PC-3 (cell line): ENCODE measurements at regions not wholly inside any gene's neighbourhood (a gene's known extent, or its start where the extent isn't known, plus 50 kb on each side); places are given as distances from the start of the nearest gene placed in this dataset.

ENCODE experiments used
- ATAC-seq: fragments of 200-7000 bp; cut with Tn5 transposase; 2 replicates; pipeline ENCODE4 v1.9.1; 2020; ENCODE audit warnings: mild to moderate bottlenecking, moderate library complexity
- BruUV-seq: library from RNA; stranded (reverse); fragments of 400-500 nt; replicated peaks from 2 replicates; lab custom pipeline; 2021; lab: Mats Ljungman, UMichigan
- CTCF ChIA-PET: fragments of 300-600 bp; sonication (Branson Sonifier 250); formaldehyde crosslinking; loops from one replicate; lab custom pipeline; 2022; ENCODE audit warnings: antibody characterized with exemption; lab: Charles Lee
- POLR2A ChIA-PET: fragments of 300-600 bp; sonication (Branson Sonifier 250); formaldehyde crosslinking; loops from one replicate; lab custom pipeline; 2022; ENCODE audit warnings: antibody characterized with exemption; ENCODE audit not compliant: unreplicated experiment; lab: Charles Lee
- DNase-seq: peaks from one replicate; pipeline ENCODE4 v3.0.0-alpha.2; 2015
- H2AFZ ChIP-seq: fragments of 300-600 bp; sonication (generic); 2 replicates; pipeline ENCODE4 v1.6.0; 2016; ENCODE audit warnings: antibody characterized with exemption, low read length
- H3F3A ChIP-seq: fragments of 300-600 bp; sonication (generic); one replicate; pipeline ENCODE4 v1.6.0; 2017; ENCODE audit warnings: antibody characterized with exemption, low read length, control low read depth, mild to moderate bottlenecking; ENCODE audit not compliant: unreplicated experiment
- H3K27ac ChIP-seq: fragments of 300-600 bp; sonication (generic); 2 replicates; pipeline ENCODE4 v1.5.1; 2016; ENCODE audit warnings: mild to moderate bottlenecking, low read length
- H3K27me3 ChIP-seq: fragments of 300-600 bp; sonication (generic); 2 replicates; pipeline ENCODE4 v1.6.1; 2016; ENCODE audit warnings: low read length, mixed read lengths
- H3K36me3 ChIP-seq: fragments of 300-600 bp; sonication (generic); 2 replicates; pipeline ENCODE4 v1.6.1; 2016; ENCODE audit warnings: low read depth, mixed run types, low read length, mixed read lengths
- H3K4me1 ChIP-seq: fragments of 300-600 bp; sonication (generic); 2 replicates; pipeline ENCODE4 v1.5.1; 2016; ENCODE audit warnings: low read length; ENCODE audit not compliant: insufficient read depth
- H3K4me2 ChIP-seq: fragments of 300-600 bp; sonication (generic); 2 replicates; pipeline ENCODE4 v1.6.0; 2016; ENCODE audit warnings: low read length
- H3K4me3 ChIP-seq: fragments of 300-600 bp; sonication (generic); 2 replicates; pipeline ENCODE4 v1.5.1; 2016; ENCODE audit warnings: mild to moderate bottlenecking, low read length, mixed read lengths
- H3K79me2 ChIP-seq: fragments of 300-600 bp; sonication (generic); 2 replicates; pipeline ENCODE4 v1.6.1; 2017; ENCODE audit warnings: low read length, mixed read lengths
- H3K9ac ChIP-seq: fragments of 300-600 bp; sonication (generic); 2 replicates; pipeline ENCODE4 v1.6.0; 2016; ENCODE audit warnings: mild to moderate bottlenecking, low read length
- H3K9me2 ChIP-seq: fragments of 300-600 bp; sonication (generic); replicated peaks from 2 replicates; pipeline ENCODE4 v1.6.1; 2016; ENCODE audit warnings: mixed run types, low read length, mixed read lengths
- H3K9me3 ChIP-seq: fragments of 300-600 bp; sonication (generic); 2 replicates; pipeline ENCODE4 v1.6.1; 2016; ENCODE audit warnings: low read length, mixed read lengths
- H4K20me1 ChIP-seq: fragments of 300-600 bp; sonication (generic); 2 replicates; pipeline ENCODE4 v1.6.1; 2016; ENCODE audit warnings: low read length, mixed read lengths
- EZH2 ChIP-seq: fragments of 300-600 bp; sonication (generic); IDR thresholded peaks from one replicate; pipeline ENCODE4 v1.6.1; 2017; ENCODE audit warnings: antibody characterized with exemption, mild to moderate bottlenecking, low read length; ENCODE audit not compliant: unreplicated experiment
- EZH2phosphoT487 ChIP-seq: fragments of 300-600 bp; sonication (generic); IDR thresholded peaks from 2 replicates; pipeline ENCODE4 v1.6.1; 2018; ENCODE audit warnings: mild to moderate bottlenecking, antibody characterized with exemption, low read length, borderline replicate concordance
- intact Hi-C: fragments of 100-400 bp; cut with micrococcal nuclease; formaldehyde crosslinking; loops from 2 replicates; pipeline ENCODE4 v1.9.0; 2023
- TF ChIP-seq, protein P1 (sequence below): fragments of 300-600 bp; sonication (generic); conservative IDR thresholded peaks from 2 replicates; pipeline ENCODE4 v1.5.1; 2017; ENCODE audit warnings: antibody characterized with exemption, low read depth, mild to moderate bottlenecking, low read length

DNA sequence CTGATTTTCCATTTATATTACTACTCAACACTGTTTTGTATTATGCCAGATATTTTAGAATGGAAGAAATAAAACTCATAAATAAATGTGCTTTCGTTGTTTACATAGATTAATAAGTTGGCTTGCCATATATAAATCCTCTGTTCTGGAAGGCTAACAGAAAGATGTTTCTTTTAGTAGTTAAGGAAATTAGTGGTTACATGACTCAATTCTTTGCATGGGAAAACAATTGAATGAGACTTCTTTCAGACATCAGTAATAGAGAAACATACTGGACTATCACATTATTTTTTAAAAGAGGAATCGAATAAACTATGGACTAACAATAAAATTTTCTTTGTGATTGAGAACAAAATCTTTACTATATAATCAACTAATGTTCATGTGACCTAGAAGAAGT lies 336.5 kb downstream of the KCNS3 start:
- Histone ChIP-seq H3K36me3 (no peaks in the 10 kb centered on the region), H3K27me3 (peaks cover 6% of the 10 kb centered on the region), H3K9me2 (no peaks in the 10 kb centered on the region), H3K27ac (no peak overlapping the region), H3F3A (no peaks in the 10 kb centered on the region), H3K4me2 (no peak overlapping the region), H3K9me3 (no peaks in the 10 kb centered on the region), H3K4me1 (peaks cover 9% of the 10 kb centered on the region), H3K4me3 (no peak overlapping the region), H4K20me1 (no peaks in the 10 kb centered on the region), H3K9ac (no peak overlapping the region), H3K79me2 (no peaks in the 10 kb centered on the region), H2AFZ (no peak overlapping the region)
- ATAC-seq (no peak), DNase-seq (peak; percentile 12)
- no TSS peak for BruUV-seq
- intact Hi-C loops, result no loop called here
- POLR2A ChIA-PET, result no interaction called here
- TF ChIP-seq EZH2phosphoT487 (no peak), EZH2 (no peak)
- TF ChIP-seq, protein P1, sequence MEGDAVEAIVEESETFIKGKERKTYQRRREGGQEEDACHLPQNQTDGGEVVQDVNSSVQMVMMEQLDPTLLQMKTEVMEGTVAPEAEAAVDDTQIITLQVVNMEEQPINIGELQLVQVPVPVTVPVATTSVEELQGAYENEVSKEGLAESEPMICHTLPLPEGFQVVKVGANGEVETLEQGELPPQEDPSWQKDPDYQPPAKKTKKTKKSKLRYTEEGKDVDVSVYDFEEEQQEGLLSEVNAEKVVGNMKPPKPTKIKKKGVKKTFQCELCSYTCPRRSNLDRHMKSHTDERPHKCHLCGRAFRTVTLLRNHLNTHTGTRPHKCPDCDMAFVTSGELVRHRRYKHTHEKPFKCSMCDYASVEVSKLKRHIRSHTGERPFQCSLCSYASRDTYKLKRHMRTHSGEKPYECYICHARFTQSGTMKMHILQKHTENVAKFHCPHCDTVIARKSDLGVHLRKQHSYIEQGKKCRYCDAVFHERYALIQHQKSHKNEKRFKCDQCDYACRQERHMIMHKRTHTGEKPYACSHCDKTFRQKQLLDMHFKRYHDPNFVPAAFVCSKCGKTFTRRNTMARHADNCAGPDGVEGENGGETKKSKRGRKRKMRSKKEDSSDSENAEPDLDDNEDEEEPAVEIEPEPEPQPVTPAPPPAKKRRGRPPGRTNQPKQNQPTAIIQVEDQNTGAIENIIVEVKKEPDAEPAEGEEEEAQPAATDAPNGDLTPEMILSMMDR, result no peak
- CTCF ChIA-PET, result no interaction called here

DNA sequence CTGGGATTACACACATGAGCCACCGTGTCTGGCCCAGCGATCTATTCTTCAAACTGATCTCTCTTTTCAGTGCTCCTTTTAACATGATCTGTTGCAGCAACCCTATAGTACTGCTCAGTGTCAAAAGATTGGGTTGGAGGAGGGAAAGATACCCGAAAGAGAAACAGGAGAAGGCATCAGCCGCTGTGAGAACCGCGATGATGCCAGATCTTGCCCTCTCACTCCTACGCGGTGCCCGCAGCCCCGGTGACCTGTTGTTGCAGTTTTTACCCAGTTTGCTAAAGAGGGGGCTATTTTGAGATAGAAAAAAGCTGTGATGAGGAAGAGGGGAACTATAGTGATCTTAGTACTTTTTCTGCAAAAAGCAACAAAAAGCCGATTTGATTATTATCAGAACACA lies 335.5 kb downstream of the KCNS3 start:
- no peak overlapping the region for H3K4me3 ChIP-seq
- no peaks in the 10 kb centered on the region for H4K20me1 ChIP-seq
- H3K4me1 ChIP-seq, result peaks cover 12% of the 10 kb centered on the region
- no peak overlapping the region for H3K9ac ChIP-seq
- H3K27me3 ChIP-seq, result peaks cover 6% of the 10 kb centered on the region
- no peaks in the 10 kb centered on the region for H3K9me2 ChIP-seq
- DNase-seq, result no peak
- TF ChIP-seq, protein P1, result no peak
- TF ChIP-seq EZH2phosphoT487 (no peak), EZH2 (no peak)
- BruUV-seq, result no TSS peak
- H2AFZ ChIP-seq, result no peak overlapping the region
- no peaks in the 10 kb centered on the region for H3K36me3 ChIP-seq
- ChIA-PET CTCF (no interaction called here), POLR2A (no interaction called here)
- no peaks in the 10 kb centered on the region for H3K9me3 ChIP-seq
- H3K27ac ChIP-seq, result no peak overlapping the region
- ATAC-seq, result no peak
- intact Hi-C loops, result no loop called here
- H3F3A ChIP-seq, result no peaks in the 10 kb centered on the region
- no peak overlapping the region for H3K4me2 ChIP-seq
- H3K79me2 ChIP-seq, result no peaks in the 10 kb centered on the region

DNA sequence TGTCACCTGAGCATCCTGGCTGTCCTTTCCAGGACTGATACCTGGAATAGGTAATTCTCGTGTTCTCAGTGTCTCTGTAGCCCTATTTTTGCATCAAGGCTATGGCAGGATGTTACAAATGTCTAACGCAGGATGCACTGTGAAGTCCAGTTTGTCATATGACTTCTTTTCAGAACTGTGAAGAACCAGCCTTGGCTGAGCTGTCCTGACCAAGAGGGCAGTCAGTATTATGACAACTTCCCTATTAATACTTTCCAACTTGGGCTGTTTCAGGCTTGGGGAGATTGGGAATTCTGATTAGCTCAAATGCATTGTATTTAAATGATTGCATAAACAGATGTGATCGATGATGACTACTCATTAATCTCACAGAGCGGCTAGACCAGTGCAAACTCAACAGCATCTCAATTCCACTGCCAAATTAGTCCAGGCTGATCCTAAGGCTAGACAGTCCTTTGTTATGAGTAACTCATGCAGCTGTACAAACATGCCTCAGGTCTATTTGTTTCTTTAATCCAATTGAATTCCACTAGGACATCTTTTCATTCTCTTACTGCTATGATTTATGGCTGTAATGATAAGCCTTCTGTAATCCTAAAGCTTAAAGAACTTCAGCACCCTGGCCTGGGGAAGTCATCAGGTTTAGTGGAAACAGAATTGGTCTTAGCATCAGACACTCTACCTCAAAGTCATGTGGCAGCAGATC lies 331.6 kb downstream of the KCNS3 start:
- no peak overlapping the region; the same call in 1 of the 2 replicates for H3K4me2 ChIP-seq
- POLR2A ChIA-PET, result no interaction called here
- DNase-seq, result peak; percentile 78

More for the DNA sequence above, 331.6 kb downstream of the KCNS3 start:
- no peak overlapping the region for H3K27ac ChIP-seq
- CTCF ChIA-PET, result no interaction called here
- H3K4me3 ChIP-seq, result no peak overlapping the region
- ATAC-seq, result no peak
- H3K27me3 ChIP-seq, result peaks cover 6% of the 10 kb centered on the region; the same call in 1 of the 2 replicates
- intact Hi-C loops, result no loop called here
- H3K79me2 ChIP-seq, result no peaks in the 10 kb centered on the region
- H3K9me2 ChIP-seq, result no peaks in the 10 kb centered on the region
- no peaks in the 10 kb centered on the region for H3F3A ChIP-seq
- H4K20me1 ChIP-seq, result no peaks in the 10 kb centered on the region
- TF ChIP-seq EZH2 (no peak), EZH2phosphoT487 (no peak)
- TF ChIP-seq, protein P1, result no peak
- BruUV-seq, result no TSS peak
- H3K9me3 ChIP-seq, result no peaks in the 10 kb centered on the region
- no peak overlapping the region for H2AFZ ChIP-seq
- H3K9ac ChIP-seq, result no peak overlapping the region
- H3K36me3 ChIP-seq, result no peaks in the 10 kb centered on the region
- peaks cover 12% of the 10 kb centered on the region for H3K4me1 ChIP-seq
